EL (cell line): ENCODE measurements at regions not wholly inside any gene's neighbourhood (a gene's known extent, or its start where the extent isn't known, plus 50 kb on each side); places are given as distances from the start of the nearest gene placed in this dataset.

Experiments used
- DNase-seq: peaks from one replicate; pipeline ENCODE4 v3.0.0-alpha.2; 2016

GRCh38 chr17:36730095-36730808, 128.9 kb downstream of the MRM1 start:
- DNase-seq = no peak

- DNase-seq = no peak
Observed at GRCh38 chr17:36730857-36731490, 129.6 kb downstream of the MRM1 start.

GRCh38 chr17:36731811-36732210, 130.4 kb downstream of the MRM1 start:
- DNase-seq = no peak

- DNase-seq = no peak
Observed at GRCh38 chr17:36732351-36732750, 131.0 kb downstream of the MRM1 start.

GRCh38 chr17:36736201-36737156, 135.1 kb downstream of the MRM1 start:
- no peak for DNase-seq

- DNase-seq = no peak
Observed at GRCh38 chr17:36739208-36739607, 137.8 kb downstream of the MRM1 start.

GRCh38 chr17:36740157-36740556, 138.8 kb downstream of the MRM1 start:
- DNase-seq = no peak

- no peak for DNase-seq
Observed at GRCh38 chr17:36741019-36741902, 139.9 kb downstream of the MRM1 start.

GRCh38 chr17:36742267-36743000, 141.1 kb downstream of the MRM1 start:
- DNase-seq = no peak

- DNase-seq = no peak
Observed at GRCh38 chr17:36743130-36743529, 141.7 kb downstream of the MRM1 start.

GRCh38 chr17:36746381-36747053, 145.1 kb downstream of the MRM1 start:
- DNase-seq = no peak

- DNase-seq = no peak
Observed at GRCh38 chr17:36747861-36748260, 146.5 kb downstream of the MRM1 start.

GRCh38 chr17:36748272-36748671, 146.9 kb downstream of the MRM1 start:
- DNase-seq = no peak

- DNase-seq = no peak
Observed at GRCh38 chr17:36749493-36749892, 148.1 kb downstream of the MRM1 start.

- DNase-seq = no peak
Observed at GRCh38 chr17:36750316-36750885, 149.0 kb downstream of the MRM1 start.

- no peak for DNase-seq
Observed at GRCh38 chr17:36752096-36752888, 150.9 kb downstream of the MRM1 start.

GRCh38 chr17:36755586-36755985, 154.2 kb downstream of the MRM1 start:
- DNase-seq = peak; percentile 8

GRCh38 chr17:36756695-36757094, 155.3 kb downstream of the MRM1 start:
- DNase-seq = no peak

- no peak for DNase-seq
Observed at GRCh38 chr17:36760425-36760824, 159.0 kb downstream of the MRM1 start.
